Thoracic aorta (tissue), 2 donors: ENCODE measurements at regions not wholly inside any gene's neighbourhood (a gene's known extent, or its start where the extent isn't known, plus 50 kb on each side); places are given as distances from the start of the nearest gene placed in this dataset.

ENCODE experiments used
- ATAC-seq: fragments of 150-250 bp; one replicate; pipeline ENCODE4 v1.8.0; 2017; ENCODE audit warnings: low read depth; ENCODE audit not compliant: insufficient number of reproducible peaks, low FRiP score
- DNase-seq: peaks from one replicate; pipeline ENCODE4 v3.0.0-alpha.2; 2020; ENCODE audit warnings: low spot score
- H3K27ac ChIP-seq, 2 donors: fragments of 200-600 bp; sonication (generic); 1 replicate in 1 of 2; 2 replicates in 1 of 2; pipeline ENCODE4 v1.5.1; 2016; ENCODE audit warnings: mild to moderate bottlenecking in 2 of 2, moderate library complexity in 2 of 2
- H3K27me3 ChIP-seq: fragments of 200-600 bp; sonication (generic); replicated peaks from 2 replicates; pipeline ENCODE4 v1.6.0; 2016; ENCODE audit warnings: mild to moderate bottlenecking; ENCODE audit not compliant: insufficient read depth
- H3K36me3 ChIP-seq: fragments of 200-600 bp; sonication (generic); one replicate; pipeline ENCODE4 v1.5.1; 2016
- H3K4me1 ChIP-seq, 2 donors: fragments of 200-600 bp; sonication (generic); 1 replicate in 1 of 2; 2 replicates in 1 of 2; pipeline versions ENCODE4 v1.5.1 to v1.6.0; 2016; ENCODE audit warnings: low read depth in 2 of 2, mild to moderate bottlenecking in 1 of 2; ENCODE audit not compliant: control insufficient read depth in 1 of 2
- H3K4me3 ChIP-seq: fragments of 200-600 bp; sonication (generic); 2 replicates; pipeline ENCODE4 v1.5.1; 2016; ENCODE audit warnings: mild to moderate bottlenecking
- H3K9me3 ChIP-seq: fragments of 200-600 bp; sonication (generic); 2 replicates; pipeline ENCODE4 v1.5.1; 2016
- CTCF ChIP-seq: fragments of 200-600 bp; sonication (generic); IDR thresholded peaks from one replicate; pipeline ENCODE4 v1.5.1; 2019; ENCODE audit warnings: antibody characterized with exemption

GRCh38 chr17:55889271-55889670, 138.4 kb downstream of the PCTP start:
- Histone ChIP-seq H3K4me1 (no peaks in the 10 kb centered on the region), H3K36me3 (no peaks in the 10 kb centered on the region)

GRCh38 chr17:55895112-55895759, 144.4 kb downstream of the PCTP start:
- Histone ChIP-seq H3K4me1 (no peaks in the 10 kb centered on the region), H3K27ac (no peak overlapping the region), H3K4me3 (no peak overlapping the region), H3K9me3 (no peaks in the 10 kb centered on the region), H3K36me3 (no peaks in the 10 kb centered on the region), H3K27me3 (no peaks in the 10 kb centered on the region)
- ATAC-seq = no peak
- no peak for TF ChIP-seq CTCF
- no peak for DNase-seq

More at GRCh38 chr17:55889271-55889670, 138.4 kb downstream of the PCTP start:
- Histone ChIP-seq H3K4me3 (no peak overlapping the region), H3K9me3 (no peaks in the 10 kb centered on the region), H3K27me3 (no peaks in the 10 kb centered on the region), H3K27ac (no peak overlapping the region)
- no peak for TF ChIP-seq CTCF
- DNase-seq (no peak), ATAC-seq (no peak)

GRCh38 chr17:55897301-55897700, 146.4 kb downstream of the PCTP start:
- H3K27ac ChIP-seq = no peak overlapping the region
- no peaks in the 10 kb centered on the region for H3K27me3 ChIP-seq
- TF ChIP-seq CTCF = no peak
- ATAC-seq = no peak
- no peak for DNase-seq
- no peaks in the 10 kb centered on the region for H3K36me3 ChIP-seq
- no peak overlapping the region for H3K4me3 ChIP-seq
- no peaks in the 10 kb centered on the region for H3K9me3 ChIP-seq
- no peaks in the 10 kb centered on the region for H3K4me1 ChIP-seq

- H3K27me3 ChIP-seq = no peaks in the 10 kb centered on the region
- ATAC-seq (no peak), DNase-seq (no peak)
- no peak overlapping the region for H3K4me3 ChIP-seq
- TF ChIP-seq CTCF = no peak
- H3K36me3 ChIP-seq = no peaks in the 10 kb centered on the region
- no peak overlapping the region for H3K27ac ChIP-seq
- H3K4me1 ChIP-seq = no peaks in the 10 kb centered on the region
- no peaks in the 10 kb centered on the region for H3K9me3 ChIP-seq
Observed at GRCh38 chr17:55898195-55898594, 147.3 kb downstream of the PCTP start.

GRCh38 chr17:55900188-55900587, 149.3 kb downstream of the PCTP start:
- no peak overlapping the region for H3K27ac ChIP-seq
- H3K4me3 ChIP-seq = no peak overlapping the region
- no peak for TF ChIP-seq CTCF
- no peaks in the 10 kb centered on the region for H3K4me1 ChIP-seq
- DNase-seq (no peak), ATAC-seq (no peak)
- H3K9me3 ChIP-seq = no peaks in the 10 kb centered on the region
- H3K27me3 ChIP-seq = no peaks in the 10 kb centered on the region
- H3K36me3 ChIP-seq = no peaks in the 10 kb centered on the region
